ENCODE measurements at regions not wholly inside any gene's neighbourhood (a gene's known extent, or its start where the extent isn't known, plus 50 kb on each side); places are given as distances from the start of the nearest gene placed in this dataset.

- ATAC-seq (no peak), FAIRE-seq (no peak), DNase-seq (ENCODE audit: extremely low read depth in 1 of 4, low spot score in 3 of 4) (no peak)
- Histone ChIP-seq H3K4me2 (ENCODE audit: insufficient read depth, low read length) (no peak overlapping the region), H3K9me1 (ENCODE audit: control insufficient read depth, insufficient read depth, low read length) (no peaks in the 10 kb centered on the region), H4K20me1 (replicated peaks; ENCODE audit: control insufficient read depth, insufficient read depth, low read length) (no peaks in the 10 kb centered on the region), H3K79me2 (ENCODE audit: control insufficient read depth, insufficient read depth, low read length) (no peaks in the 10 kb centered on the region), H3K9me3 (replicated peaks; ENCODE audit: control insufficient read depth, insufficient read depth, low read depth, low read length) (no peaks in the 10 kb centered on the region), H3K36me3 (ENCODE audit: control insufficient read depth, insufficient read depth, low read length) (no peaks in the 10 kb centered on the region), H3K9ac (ENCODE audit: insufficient read depth in 1 of 2, low read depth in 2 of 2, low read length in 2 of 2) (no peak overlapping the region), H3K4me1 (replicated peaks in 1 of 2; ENCODE audit: control insufficient read depth in 2 of 2, insufficient read depth in 2 of 2, low read length in 2 of 2) (no peaks in the 10 kb centered on the region), H2AFZ (ENCODE audit: low read depth, low read length) (no peak overlapping the region), H3K4me3 (no peak overlapping the region), H3K27ac (ENCODE audit: extremely low read depth, low read depth, low read length) (no peak overlapping the region), H3K27me3 (ENCODE audit: control insufficient read depth in 2 of 2, insufficient read depth in 2 of 2, low read length in 2 of 2) (peaks cover 3 to 12% of the 10 kb centered on the region in 2 experiments)
- ChIA-PET POLR2A (interaction anchor here (0.7 kb wide), 1 partner anchor 509 kb away, joined by 4 read pairs; no protein-coding TSS in a partner anchor), CTCF (ENCODE audit: low intra/inter-chr PET ratio) (no interaction called here)
- intact Hi-C loops (cut with micrococcal nuclease) (loop anchor here (1.0 kb wide), 1 partner anchor 482 kb away; no protein-coding TSS in a partner anchor), in situ Hi-C loops (cut with MboI) (no loop called here)
- no TSS peak for BruUV-seq (replicated peaks)
- WGBS (ENCODE audit: insufficient coverage, low coverage, missing lambda C conversion rate): 8% methylated on average over 6 of the region's 6 CpGs
- TF ChIP-seq ZNF124 (CRISPR knock-in tag; IDR thresholded peaks at IDR 0.05) (no peak), HMG20A (CRISPR knock-in tag; conservative IDR thresholded peaks at IDR 0.05) (no peak), THRB (CRISPR knock-in tag; conservative IDR thresholded peaks at IDR 0.05) (no peak), MBD2 (IDR thresholded peaks at IDR 0.05; ENCODE audit: borderline replicate concordance, low read depth) (no peak), ZNF277 (CRISPR knock-in tag; IDR thresholded peaks at IDR 0.05; ENCODE audit: borderline replicate concordance) (no peak)
- TF ChIP-seq, protein P1, sequence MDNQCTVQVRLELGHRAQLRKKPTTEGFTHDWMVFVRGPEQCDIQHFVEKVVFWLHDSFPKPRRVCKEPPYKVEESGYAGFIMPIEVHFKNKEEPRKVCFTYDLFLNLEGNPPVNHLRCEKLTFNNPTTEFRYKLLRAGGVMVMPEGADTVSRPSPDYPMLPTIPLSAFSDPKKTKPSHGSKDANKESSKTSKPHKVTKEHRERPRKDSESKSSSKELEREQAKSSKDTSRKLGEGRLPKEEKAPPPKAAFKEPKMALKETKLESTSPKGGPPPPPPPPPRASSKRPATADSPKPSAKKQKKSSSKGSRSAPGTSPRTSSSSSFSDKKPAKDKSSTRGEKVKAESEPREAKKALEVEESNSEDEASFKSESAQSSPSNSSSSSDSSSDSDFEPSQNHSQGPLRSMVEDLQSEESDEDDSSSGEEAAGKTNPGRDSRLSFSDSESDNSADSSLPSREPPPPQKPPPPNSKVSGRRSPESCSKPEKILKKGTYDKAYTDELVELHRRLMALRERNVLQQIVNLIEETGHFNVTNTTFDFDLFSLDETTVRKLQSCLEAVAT (IDR thresholded peaks at IDR 0.05): no peak
- TF ChIP-seq, protein P2, sequence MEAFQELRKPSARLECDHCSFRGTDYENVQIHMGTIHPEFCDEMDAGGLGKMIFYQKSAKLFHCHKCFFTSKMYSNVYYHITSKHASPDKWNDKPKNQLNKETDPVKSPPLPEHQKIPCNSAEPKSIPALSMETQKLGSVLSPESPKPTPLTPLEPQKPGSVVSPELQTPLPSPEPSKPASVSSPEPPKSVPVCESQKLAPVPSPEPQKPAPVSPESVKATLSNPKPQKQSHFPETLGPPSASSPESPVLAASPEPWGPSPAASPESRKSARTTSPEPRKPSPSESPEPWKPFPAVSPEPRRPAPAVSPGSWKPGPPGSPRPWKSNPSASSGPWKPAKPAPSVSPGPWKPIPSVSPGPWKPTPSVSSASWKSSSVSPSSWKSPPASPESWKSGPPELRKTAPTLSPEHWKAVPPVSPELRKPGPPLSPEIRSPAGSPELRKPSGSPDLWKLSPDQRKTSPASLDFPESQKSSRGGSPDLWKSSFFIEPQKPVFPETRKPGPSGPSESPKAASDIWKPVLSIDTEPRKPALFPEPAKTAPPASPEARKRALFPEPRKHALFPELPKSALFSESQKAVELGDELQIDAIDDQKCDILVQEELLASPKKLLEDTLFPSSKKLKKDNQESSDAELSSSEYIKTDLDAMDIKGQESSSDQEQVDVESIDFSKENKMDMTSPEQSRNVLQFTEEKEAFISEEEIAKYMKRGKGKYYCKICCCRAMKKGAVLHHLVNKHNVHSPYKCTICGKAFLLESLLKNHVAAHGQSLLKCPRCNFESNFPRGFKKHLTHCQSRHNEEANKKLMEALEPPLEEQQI (IDR thresholded peaks at IDR 0.05): no peak
Measured at GRCh38 chr2:118372886-118373830, 284.9 kb downstream of the INSIG2 start.

Measured in K562 (cell line).